NCI-H748 (cell line): ENCODE measurements at regions not wholly inside any gene's neighbourhood (a gene's known extent, or its start where the extent isn't known, plus 50 kb on each side); places are given as distances from the start of the nearest gene placed in this dataset.
A peak's percentile ranks its signal among the peaks of the same experiment; 100 is the strongest.

Experiments
- DNase-seq: peaks from one replicate; lab custom pipeline; 2025; ENCODE audit not compliant: unreplicated experiment; lab: John Stamatoyannopoulos, UW

- no peak for DNase-seq
These were observed 123.3 kb downstream of the BEGAIN start for GRCh38 chr14:100463937-100464336.

GRCh38 chr14:100466111-100466856, 120.9 kb downstream of the BEGAIN start:
- DNase-seq: no peak

GRCh38 chr14:100467046-100467750, 120.0 kb downstream of the BEGAIN start:
- DNase-seq: no peak

GRCh38 chr14:100467939-100468338, 119.3 kb downstream of the BEGAIN start:
- no peak for DNase-seq

GRCh38 chr14:100468557-100468956, 118.7 kb downstream of the BEGAIN start:
- DNase-seq: no peak

GRCh38 chr14:100469632-100470522, 117.3 kb downstream of the BEGAIN start:
- no peak for DNase-seq

GRCh38 chr14:100470523-100470897, 116.7 kb downstream of the BEGAIN start:
- no peak for DNase-seq

- peak; percentile 69 for DNase-seq
These were observed 115.7 kb downstream of the BEGAIN start for GRCh38 chr14:100471441-100472093.

- no peak for DNase-seq
These were observed 115.1 kb downstream of the BEGAIN start for GRCh38 chr14:100472094-100472455.

- DNase-seq: no peak
These were observed 114.7 kb downstream of the BEGAIN start for GRCh38 chr14:100472491-100472890.

- DNase-seq: no peak
These were observed 114.0 kb downstream of the BEGAIN start for GRCh38 chr14:100473249-100473648.

GRCh38 chr14:100474196-100474595, 113.0 kb downstream of the BEGAIN start:
- DNase-seq: peak; percentile 31

- DNase-seq: no peak
These were observed 111.9 kb downstream of the BEGAIN start for GRCh38 chr14:100475268-100475667.

- peak; percentile 31 for DNase-seq
These were observed 111.0 kb downstream of the BEGAIN start for GRCh38 chr14:100476012-100476822.

GRCh38 chr14:100484531-100485267, 102.5 kb downstream of the BEGAIN start:
- DNase-seq: no peak

GRCh38 chr14:100486025-100486828, 101.0 kb downstream of the BEGAIN start:
- peak; percentile 73 for DNase-seq
